IMR-90 (cell line): ENCODE measurements at regions not wholly inside any gene's neighbourhood (a gene's known extent, or its start where the extent isn't known, plus 50 kb on each side); places are given as distances from the start of the nearest gene placed in this dataset.

Experiments
- ATAC-seq: fragments of 200-7000 bp; cut with Tn5 transposase; 2 replicates; pipeline ENCODE4 v1.9.1; 2020; ENCODE audit warnings: low read depth, mild to moderate bottlenecking, moderate library complexity
- BruUV-seq: library from RNA; stranded (reverse); fragments of 400-500 nt; replicated peaks from 2 replicates; lab custom pipeline; 2021; lab: Mats Ljungman, UMichigan
- CTCF ChIA-PET: fragments of 300-600 bp; formaldehyde crosslinking; extraction: SDS; loops from one replicate; lab custom pipeline; 2021; ENCODE audit warnings: antibody characterized with exemption; lab: Yijun Ruan, JAX
- POLR2A ChIA-PET: fragments of 300-600 bp; sonication (Branson Sonifier 250); formaldehyde crosslinking; loops from one replicate; lab custom pipeline; 2022; ENCODE audit warnings: antibody characterized with exemption; ENCODE audit not compliant: unreplicated experiment; lab: Charles Lee
- DNase-seq: peaks from one replicate; pipeline ENCODE4 v3.0.0; 2013
- H2AFZ ChIP-seq: replicated peaks from 2 replicates; pipeline ENCODE3; 2013; ENCODE audit warnings: low read length, mild to moderate bottlenecking; ENCODE audit not compliant: poor library complexity
- H2AK5ac ChIP-seq: 2 replicates; pipeline ENCODE4 v1.6.1; 2013; ENCODE audit warnings: low read depth, low read length, inconsistent platforms
- H2AK9ac ChIP-seq: replicated peaks from 2 replicates; pipeline ENCODE3; 2013; ENCODE audit warnings: mild to moderate bottlenecking, low read depth, low read length, moderate library complexity; ENCODE audit not compliant: poor library complexity
- H2BK120ac ChIP-seq: 2 replicates; pipeline ENCODE4 v1.6.1; 2013; ENCODE audit warnings: low read depth, low read length, inconsistent platforms
- H2BK15ac ChIP-seq: 3 replicates; pipeline ENCODE4 v1.6.1; 2013; ENCODE audit warnings: low read depth, low read length, inconsistent platforms
- H2BK20ac ChIP-seq: 2 replicates; pipeline ENCODE4 v1.6.1; 2013; ENCODE audit warnings: low read depth, mild to moderate bottlenecking, inconsistent platforms, low read length, moderate library complexity
- H2BK5ac ChIP-seq: 2 replicates; pipeline ENCODE4 v1.6.1; 2013; ENCODE audit warnings: mild to moderate bottlenecking, low read depth, low read length, inconsistent platforms; ENCODE audit not compliant: poor library complexity, severe bottlenecking
- H3K14ac ChIP-seq: replicated peaks from 2 replicates; pipeline ENCODE4 v1.6.1; 2013; ENCODE audit warnings: low read depth, low read length, inconsistent platforms
- H3K18ac ChIP-seq: 2 replicates; pipeline ENCODE4 v1.6.1; 2013; ENCODE audit warnings: low read depth, low read length, control low read depth
- H3K23ac ChIP-seq: 2 replicates; pipeline ENCODE4 v1.6.1; 2013; ENCODE audit warnings: low read depth, low read length, inconsistent platforms
- H3K27ac ChIP-seq: 2 replicates; pipeline ENCODE4 v1.5.1; 2013; ENCODE audit warnings: mild to moderate bottlenecking, control low read depth, low read length; ENCODE audit not compliant: insufficient read depth
- H3K27me3 ChIP-seq: 2 replicates; pipeline ENCODE4 v1.6.1; 2013; ENCODE audit warnings: low read length; ENCODE audit not compliant: control insufficient read depth, insufficient read depth
- H3K36me3 ChIP-seq: 2 replicates; pipeline ENCODE4 v1.6.1; 2013; ENCODE audit warnings: low read length, mixed read lengths; ENCODE audit not compliant: control insufficient read depth, insufficient read depth
- H3K4ac ChIP-seq: 2 replicates; pipeline ENCODE4 v1.6.1; 2013; ENCODE audit warnings: low read depth, low read length, inconsistent platforms
- H3K4me1 ChIP-seq: 2 replicates; pipeline ENCODE4 v1.6.1; 2013; ENCODE audit warnings: low read length, mixed read lengths; ENCODE audit not compliant: control insufficient read depth, insufficient read depth
- H3K4me2 ChIP-seq: 2 replicates; pipeline ENCODE4 v1.6.1; 2013; ENCODE audit warnings: low read depth, mild to moderate bottlenecking, control low read depth, low read length, moderate library complexity
- H3K4me3 ChIP-seq: 2 replicates; pipeline ENCODE4 v1.5.1; 2013; ENCODE audit warnings: low read depth, mild to moderate bottlenecking, control low read depth, low read length, moderate library complexity; ENCODE audit not compliant: insufficient read depth
- H3K56ac ChIP-seq: 2 replicates; pipeline ENCODE4 v1.6.1; 2013; ENCODE audit warnings: low read length, inconsistent platforms; ENCODE audit not compliant: insufficient read depth; ENCODE audit errors: extremely low read depth
- H3K79me1 ChIP-seq, 2 experiments: 2 replicates each; pipeline ENCODE4 v1.6.1; 2013; ENCODE audit warnings: low read length in 2 of 2, inconsistent platforms in 1 of 2, low read depth in 1 of 2
- H3K9ac ChIP-seq: 2 replicates; pipeline ENCODE4 v1.6.1; 2013; ENCODE audit warnings: low read depth, low read length, control low read depth
- H3K9me1 ChIP-seq: 2 replicates; pipeline ENCODE4 v1.6.1; 2013; ENCODE audit warnings: low read length, inconsistent platforms; ENCODE audit not compliant: insufficient read depth
- H3K9me3 ChIP-seq: 2 replicates; pipeline ENCODE4 v1.6.1; 2013; ENCODE audit warnings: low read length; ENCODE audit not compliant: control insufficient read depth, insufficient read depth
- H4K20me1 ChIP-seq: 2 replicates; pipeline ENCODE4 v1.6.1; 2013; ENCODE audit warnings: low read length, inconsistent platforms; ENCODE audit not compliant: insufficient read depth
- H4K5ac ChIP-seq: 2 replicates; pipeline ENCODE4 v1.6.1; 2013; ENCODE audit warnings: mild to moderate bottlenecking, low read depth, low read length, control low read depth
- H4K8ac ChIP-seq, 2 experiments: 2 replicates each; pipeline ENCODE4 v1.6.1; 2013; ENCODE audit warnings: low read depth in 2 of 2, low read length in 2 of 2, control low read depth in 1 of 2, inconsistent platforms in 1 of 2
- H4K91ac ChIP-seq: 2 replicates; pipeline ENCODE4 v1.6.1; 2013; ENCODE audit warnings: low read depth, low read length, inconsistent platforms; ENCODE audit not compliant: insufficient read depth
- RFX5 ChIP-seq: IDR thresholded peaks from 2 replicates; pipeline ENCODE4 v1.8.0; 2012; ENCODE audit warnings: low read depth, mild to moderate bottlenecking, low read length, moderate library complexity
- WGBS, 2 experiments: methylation state at CpG; one replicate each; pipeline versions ENCODE4 v1.1.5 to v1.1.7; 2013; ENCODE audit warnings: missing lambda C conversion rate in 2 of 2; ENCODE audit not compliant: insufficient read length in 1 of 2; ENCODE audit errors: extremely low coverage in 2 of 2; 5-methylcytosine and 5-hydroxymethylcytosine counted together
- dilution Hi-C: fragments of 300-500 bp; cut with HindIII; formaldehyde crosslinking; loops from one replicate; pipeline ENCODE4 v1.14.3; 2018; ENCODE audit warnings: low sequenced_read_pairs; ENCODE audit not compliant: unreplicated experiment
- in situ Hi-C: fragments of 300-500 bp; cut with MboI; formaldehyde crosslinking; loops from 3 replicates; pipeline ENCODE4 v1.14.3; 2019; ENCODE audit warnings: low sequenced_read_pairs, inconsistent platforms, mixed read lengths
- intact Hi-C: fragments of 100-400 bp; cut with micrococcal nuclease; formaldehyde crosslinking; loops from 2 replicates; pipeline ENCODE4 v1.10.0; 2022

- H2AK5ac ChIP-seq: no peak overlapping the region
- no peak overlapping the region for H3K4me3 ChIP-seq
- H3K23ac ChIP-seq: no peak overlapping the region
- ChIA-PET POLR2A (no interaction called here), CTCF (no interaction called here)
- in situ Hi-C loops (no loop called here), intact Hi-C loops (no loop called here), dilution Hi-C loops (no loop called here)
- H3K9ac ChIP-seq: no peak overlapping the region
- TF ChIP-seq RFX5: no peak
- H3K4me2 ChIP-seq: no peak overlapping the region
- H4K20me1 ChIP-seq: no peaks in the 10 kb centered on the region
- no TSS peak for BruUV-seq
- no peaks in the 10 kb centered on the region for H3K27me3 ChIP-seq
- DNase-seq: no peak
- H3K9me1 ChIP-seq: no peaks in the 10 kb centered on the region
- no peak overlapping the region for H4K8ac ChIP-seq
- peaks cover 23% of the 10 kb centered on the region for H3K9me3 ChIP-seq
- no peak overlapping the region for H2BK5ac ChIP-seq
- ATAC-seq: no peak
- no peak overlapping the region for H4K91ac ChIP-seq
- no peak overlapping the region for H2BK15ac ChIP-seq
- H3K79me1 ChIP-seq: no peaks in the 10 kb centered on the region
- no peak overlapping the region for H3K56ac ChIP-seq
- H2AFZ ChIP-seq: no peak overlapping the region
- WGBS, 2 experiments: no CpG with 5 or more reads among the region's 12 CpGs
- H4K5ac ChIP-seq: no peak overlapping the region
- no peak overlapping the region for H3K27ac ChIP-seq
- H3K4ac ChIP-seq: no peak overlapping the region
- H3K4me1 ChIP-seq: no peaks in the 10 kb centered on the region
- H3K18ac ChIP-seq: no peak overlapping the region
- no peak overlapping the region for H3K14ac ChIP-seq
- H2BK20ac ChIP-seq: no peak overlapping the region
- H3K36me3 ChIP-seq: no peaks in the 10 kb centered on the region
- H2AK9ac ChIP-seq: no peak overlapping the region
- no peak overlapping the region for H2BK120ac ChIP-seq
Observed at GRCh38 chr7:157485361-157485831, 148.6 kb downstream of the DNAJB6 start.
